MM.1S (cell line): ENCODE measurements at regions not wholly inside any gene's neighbourhood (a gene's known extent, or its start where the extent isn't known, plus 50 kb on each side); places are given as distances from the start of the nearest gene placed in this dataset.

Source experiments
- EZH2 ChIP-seq: fragments of 300-600 bp; sonication (generic); optimal IDR thresholded peaks from 2 replicates; pipeline ENCODE3; 2017; ENCODE audit warnings: low read depth, mild to moderate bottlenecking, antibody characterized with exemption, low read length, mixed read lengths
- EZH2phosphoT487 ChIP-seq: fragments of 300-600 bp; sonication (generic); IDR thresholded peaks from 2 replicates; pipeline ENCODE4 v1.6.1; 2018; ENCODE audit warnings: antibody characterized with exemption, low read length
- TF ChIP-seq, protein P1 (sequence below): fragments of 300-600 bp; sonication (generic); IDR thresholded peaks from 2 replicates; pipeline ENCODE4 v1.5.1; 2016; ENCODE audit warnings: antibody characterized with exemption, low read length, mixed read lengths

DNA sequence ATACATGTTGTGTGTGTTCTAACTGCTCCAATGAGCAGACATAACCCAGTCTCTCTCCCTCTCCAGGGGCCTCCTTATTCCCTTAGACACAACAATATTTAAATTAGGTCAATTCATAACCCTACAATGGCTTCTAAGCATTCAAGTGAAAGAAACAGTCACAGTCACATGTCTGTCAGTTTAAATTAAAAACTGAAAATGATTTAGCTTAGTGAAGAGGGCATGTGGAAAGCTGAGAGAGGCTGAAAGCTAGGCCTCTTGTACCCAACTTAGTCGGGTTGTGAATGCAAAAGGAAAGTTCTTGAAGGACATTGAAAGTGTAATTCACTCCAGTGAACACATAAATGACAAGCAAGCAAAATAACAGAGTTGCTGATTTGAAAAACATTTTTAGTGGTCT lies 1519.6 kb downstream of the OTOL1 start:
- TF ChIP-seq, protein P1, sequence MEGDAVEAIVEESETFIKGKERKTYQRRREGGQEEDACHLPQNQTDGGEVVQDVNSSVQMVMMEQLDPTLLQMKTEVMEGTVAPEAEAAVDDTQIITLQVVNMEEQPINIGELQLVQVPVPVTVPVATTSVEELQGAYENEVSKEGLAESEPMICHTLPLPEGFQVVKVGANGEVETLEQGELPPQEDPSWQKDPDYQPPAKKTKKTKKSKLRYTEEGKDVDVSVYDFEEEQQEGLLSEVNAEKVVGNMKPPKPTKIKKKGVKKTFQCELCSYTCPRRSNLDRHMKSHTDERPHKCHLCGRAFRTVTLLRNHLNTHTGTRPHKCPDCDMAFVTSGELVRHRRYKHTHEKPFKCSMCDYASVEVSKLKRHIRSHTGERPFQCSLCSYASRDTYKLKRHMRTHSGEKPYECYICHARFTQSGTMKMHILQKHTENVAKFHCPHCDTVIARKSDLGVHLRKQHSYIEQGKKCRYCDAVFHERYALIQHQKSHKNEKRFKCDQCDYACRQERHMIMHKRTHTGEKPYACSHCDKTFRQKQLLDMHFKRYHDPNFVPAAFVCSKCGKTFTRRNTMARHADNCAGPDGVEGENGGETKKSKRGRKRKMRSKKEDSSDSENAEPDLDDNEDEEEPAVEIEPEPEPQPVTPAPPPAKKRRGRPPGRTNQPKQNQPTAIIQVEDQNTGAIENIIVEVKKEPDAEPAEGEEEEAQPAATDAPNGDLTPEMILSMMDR: no peak
- TF ChIP-seq EZH2 (no peak), EZH2phosphoT487 (no peak)
